AG04450 (cell line): ENCODE measurements at regions not wholly inside any gene's neighbourhood (a gene's known extent, or its start where the extent isn't known, plus 50 kb on each side); places are given as distances from the start of the nearest gene placed in this dataset.

Experiments
- CTCF ChIA-PET: fragments of 300-600, 350-600 bp; formaldehyde crosslinking; extraction: SDS; loops from one replicate; lab custom pipeline; 2022; ENCODE audit warnings: antibody characterized with exemption, inconsistent platforms; lab: Charles Lee
- POLR2A ChIA-PET: fragments of 350-600 bp; formaldehyde crosslinking; extraction: SDS; loops from one replicate; lab custom pipeline; 2021; ENCODE audit warnings: antibody characterized with exemption, inconsistent platforms; lab: Yijun Ruan, JAX
- DNase-seq: peaks from one replicate; pipeline ENCODE4 v3.0.0-alpha.2; 2011; ENCODE audit warnings: low read depth, low spot score
- H3K27ac ChIP-seq: one replicate; pipeline ENCODE4 v1.5.1; 2012; ENCODE audit warnings: low read depth, low read length, control low read depth
- H3K27me3 ChIP-seq: one replicate; pipeline ENCODE4 v1.6.0; 2012; ENCODE audit warnings: low read length; ENCODE audit not compliant: control insufficient read depth, insufficient read depth
- H3K4me3 ChIP-seq: 2 replicates; pipeline ENCODE4 v1.5.1; 2011; ENCODE audit warnings: mild to moderate bottlenecking, low read depth, low read length, control low read depth
- H3K9me3 ChIP-seq: 2 replicates; pipeline ENCODE4 v1.5.1; 2012; ENCODE audit warnings: low read length; ENCODE audit not compliant: control insufficient read depth, insufficient read depth
- CTCF ChIP-seq: IDR thresholded peaks from 2 replicates; pipeline ENCODE4 v1.5.1; 2011; ENCODE audit warnings: low read depth, low read length, control low read depth, inconsistent platforms

- ChIA-PET CTCF (no interaction called here), POLR2A (no interaction called here)
- H3K9me3 ChIP-seq, result 0 out of 2 replicates have a peak, but pooled peaks cover 3% of the 10 kb centered on the region
- no peaks in the 10 kb centered on the region for H3K27me3 ChIP-seq
- no peak overlapping the region for H3K4me3 ChIP-seq
- DNase-seq, result no peak
- H3K27ac ChIP-seq, result no peak overlapping the region
- TF ChIP-seq CTCF, result no peak
These were observed 758.3 kb downstream of the GBE1 start for GRCh38 chr3:81003008-81003645.

GRCh38 chr3:80999481-80999880 is 762.0 kb downstream of the GBE1 start:
- Histone ChIP-seq H3K9me3 (peaks cover 3% of the 10 kb centered on the region; the same call in 1 of the 2 replicates), H3K4me3 (no peak overlapping the region), H3K27me3 (no peaks in the 10 kb centered on the region), H3K27ac (no peak overlapping the region)
- ChIA-PET CTCF (no interaction called here), POLR2A (no interaction called here)
- DNase-seq, result no peak
- no peak for TF ChIP-seq CTCF

GRCh38 chr3:80998022-80998421 is 763.4 kb downstream of the GBE1 start:
- ChIA-PET CTCF (no interaction called here), POLR2A (no interaction called here)

GRCh38 chr3:80997622-80998021 is 763.8 kb downstream of the GBE1 start:
- peaks cover 3% of the 10 kb centered on the region; the same call in 1 of the 2 replicates for H3K9me3 ChIP-seq
- CTCF ChIA-PET, result no interaction called here
- no peaks in the 10 kb centered on the region for H3K27me3 ChIP-seq
- no peak for TF ChIP-seq CTCF
- POLR2A ChIA-PET, result no interaction called here
- H3K4me3 ChIP-seq, result no peak overlapping the region
- DNase-seq, result no peak
- H3K27ac ChIP-seq, result no peak overlapping the region

More at GRCh38 chr3:80998022-80998421, 763.4 kb downstream of the GBE1 start:
- H3K9me3 ChIP-seq, result peaks cover 3% of the 10 kb centered on the region; the same call in 1 of the 2 replicates
- no peaks in the 10 kb centered on the region for H3K27me3 ChIP-seq
- TF ChIP-seq CTCF, result no peak
- DNase-seq, result no peak
- H3K27ac ChIP-seq, result no peak overlapping the region
- no peak overlapping the region for H3K4me3 ChIP-seq

- DNase-seq, result no peak
- H3K27me3 ChIP-seq, result no peaks in the 10 kb centered on the region
- no peak for TF ChIP-seq CTCF
- no peak overlapping the region for H3K4me3 ChIP-seq
- peaks cover 14% of the 10 kb centered on the region for H3K9me3 ChIP-seq
- H3K27ac ChIP-seq, result no peak overlapping the region
- CTCF ChIA-PET, result no interaction called here
- POLR2A ChIA-PET, result no interaction called here
These were observed 766.7 kb downstream of the GBE1 start for GRCh38 chr3:80994767-80995166.
